GM19395 (cell line): ENCODE measurements at regions not wholly inside any gene's neighbourhood (a gene's known extent, or its start where the extent isn't known, plus 50 kb on each side); places are given as distances from the start of the nearest gene placed in this dataset.

Experiments
- ATAC-seq: cut with Tn5 transposase; IDR thresholded peaks from one replicate; pipeline ENCODE4 v1.9.1; 2021; ENCODE audit warnings: mild to moderate bottlenecking, moderate library complexity; ENCODE audit not compliant: unreplicated experiment

GRCh38 chr11:45365961-45366618 lies 79.9 kb upstream of the SYT13 start:
- no peak for ATAC-seq

GRCh38 chr11:45362636-45363035 lies 76.5 kb upstream of the SYT13 start:
- no peak for ATAC-seq

- ATAC-seq, result no peak
These were observed 75.4 kb upstream of the SYT13 start for GRCh38 chr11:45361551-45361950.

GRCh38 chr11:45355706-45356041 lies 69.5 kb upstream of the SYT13 start:
- ATAC-seq, result peak; percentile 14

GRCh38 chr11:45354976-45355705 lies 69.0 kb upstream of the SYT13 start:
- peak; percentile 99 for ATAC-seq

GRCh38 chr11:45348729-45349128 lies 62.6 kb upstream of the SYT13 start:
- ATAC-seq, result no peak

GRCh38 chr11:45347348-45348082 lies 61.4 kb upstream of the SYT13 start:
- ATAC-seq, result no peak

GRCh38 chr11:45345491-45345890 lies 59.4 kb upstream of the SYT13 start:
- ATAC-seq, result no peak

GRCh38 chr11:45344028-45344427 lies 57.9 kb upstream of the SYT13 start:
- ATAC-seq, result no peak

- ATAC-seq, result no peak
These were observed 57.3 kb upstream of the SYT13 start for GRCh38 chr11:45343444-45343843.

GRCh38 chr11:45341372-45341771 lies 55.2 kb upstream of the SYT13 start:
- ATAC-seq, result no peak

GRCh38 chr11:45339729-45340519 lies 53.8 kb upstream of the SYT13 start:
- ATAC-seq, result peak; percentile 95

GRCh38 chr11:45337583-45338360 lies 51.6 kb upstream of the SYT13 start:
- ATAC-seq, result no peak

- no peak for ATAC-seq
These were observed 50.0 kb upstream of the SYT13 start for GRCh38 chr11:45336136-45336535.
